NB4 (cell line): ENCODE measurements at regions not wholly inside any gene's neighbourhood (a gene's known extent, or its start where the extent isn't known, plus 50 kb on each side); places are given as distances from the start of the nearest gene placed in this dataset.

ENCODE experiments used
- DNase-seq: peaks from one replicate; pipeline ENCODE4 v3.0.0; 2010; ENCODE audit warnings: low read depth
- H3K4me3 ChIP-seq: one replicate; pipeline ENCODE4 v1.5.1; 2011; ENCODE audit warnings: mild to moderate bottlenecking, low read depth, low read length, moderate library complexity
- MYC ChIP-seq: IDR thresholded peaks from 2 replicates; pipeline ENCODE4 v1.6.1; 2011; ENCODE audit warnings: low read depth, low read length
- POLR2A ChIP-seq: IDR thresholded peaks from 2 replicates; pipeline ENCODE4 v1.6.1; 2011; ENCODE audit warnings: mild to moderate bottlenecking; ENCODE audit not compliant: insufficient read length; ENCODE audit errors: extremely low read depth
- TF ChIP-seq, protein P1 (sequence below): IDR thresholded peaks from 2 replicates; pipeline ENCODE4 v1.6.1; 2011; ENCODE audit warnings: low read depth, low read length
- TF ChIP-seq, protein P2 (sequence below): IDR thresholded peaks from one replicate; pipeline ENCODE4 v1.5.1; 2012; ENCODE audit warnings: low read depth, low read length

DNA sequence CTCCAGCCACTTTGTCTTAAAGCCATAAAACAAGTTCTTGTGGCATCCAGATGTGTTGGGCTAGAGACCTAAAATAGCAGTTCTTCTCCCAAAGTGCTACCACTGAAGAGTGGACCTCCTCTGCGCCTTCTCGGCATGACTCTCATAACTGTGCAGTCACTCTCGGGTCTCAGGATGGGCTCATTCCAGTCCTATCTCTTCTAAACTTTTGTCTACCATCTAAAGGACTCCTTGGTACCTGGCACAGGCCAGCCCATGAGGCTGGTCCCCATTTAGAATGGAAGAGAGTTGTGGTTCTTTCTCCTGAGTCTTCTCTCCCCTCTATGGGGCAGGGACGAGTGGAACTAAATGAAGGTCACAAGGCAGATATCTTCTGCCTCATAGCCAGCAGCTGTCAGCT is 272.0 kb upstream of the TMTC4 start:
- TF ChIP-seq MYC (no peak), POLR2A (no peak)
- TF ChIP-seq, protein P1, sequence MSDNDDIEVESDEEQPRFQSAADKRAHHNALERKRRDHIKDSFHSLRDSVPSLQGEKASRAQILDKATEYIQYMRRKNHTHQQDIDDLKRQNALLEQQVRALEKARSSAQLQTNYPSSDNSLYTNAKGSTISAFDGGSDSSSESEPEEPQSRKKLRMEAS: no peak
- TF ChIP-seq, protein P2, sequence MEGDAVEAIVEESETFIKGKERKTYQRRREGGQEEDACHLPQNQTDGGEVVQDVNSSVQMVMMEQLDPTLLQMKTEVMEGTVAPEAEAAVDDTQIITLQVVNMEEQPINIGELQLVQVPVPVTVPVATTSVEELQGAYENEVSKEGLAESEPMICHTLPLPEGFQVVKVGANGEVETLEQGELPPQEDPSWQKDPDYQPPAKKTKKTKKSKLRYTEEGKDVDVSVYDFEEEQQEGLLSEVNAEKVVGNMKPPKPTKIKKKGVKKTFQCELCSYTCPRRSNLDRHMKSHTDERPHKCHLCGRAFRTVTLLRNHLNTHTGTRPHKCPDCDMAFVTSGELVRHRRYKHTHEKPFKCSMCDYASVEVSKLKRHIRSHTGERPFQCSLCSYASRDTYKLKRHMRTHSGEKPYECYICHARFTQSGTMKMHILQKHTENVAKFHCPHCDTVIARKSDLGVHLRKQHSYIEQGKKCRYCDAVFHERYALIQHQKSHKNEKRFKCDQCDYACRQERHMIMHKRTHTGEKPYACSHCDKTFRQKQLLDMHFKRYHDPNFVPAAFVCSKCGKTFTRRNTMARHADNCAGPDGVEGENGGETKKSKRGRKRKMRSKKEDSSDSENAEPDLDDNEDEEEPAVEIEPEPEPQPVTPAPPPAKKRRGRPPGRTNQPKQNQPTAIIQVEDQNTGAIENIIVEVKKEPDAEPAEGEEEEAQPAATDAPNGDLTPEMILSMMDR: no peak
- DNase-seq: no peak
- no peak overlapping the region for H3K4me3 ChIP-seq

DNA sequence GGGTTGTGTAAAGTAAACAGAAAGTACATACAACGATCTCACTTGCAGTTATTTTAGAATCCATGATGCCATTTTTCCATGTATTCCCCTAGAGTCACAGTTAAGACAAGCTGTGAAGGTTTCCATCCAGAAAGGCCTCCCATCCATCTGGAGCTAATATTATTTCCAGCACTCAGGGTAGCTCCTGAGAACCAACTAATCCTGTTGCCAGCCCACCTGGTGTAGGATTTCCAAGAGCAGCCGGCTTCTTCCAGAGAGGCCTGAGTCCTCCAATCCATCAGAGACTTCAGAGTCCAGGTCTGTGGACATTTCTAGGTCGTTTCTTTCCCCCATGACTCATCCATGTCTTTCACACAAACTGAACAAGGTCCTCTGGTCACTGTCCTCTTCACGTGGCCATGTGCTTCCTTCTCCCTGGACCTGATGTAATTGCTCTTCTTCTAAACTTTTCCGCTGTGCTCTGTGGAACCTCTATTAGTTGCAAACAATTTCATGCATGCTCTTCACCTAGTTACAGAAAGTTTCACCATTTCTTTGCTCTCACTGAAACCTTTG is 270.3 kb upstream of the TMTC4 start:
- H3K4me3 ChIP-seq: no peak overlapping the region
- DNase-seq: no peak
- TF ChIP-seq POLR2A (no peak), MYC (no peak)
- TF ChIP-seq, protein P2: no peak
- TF ChIP-seq, protein P1: no peak

DNA sequence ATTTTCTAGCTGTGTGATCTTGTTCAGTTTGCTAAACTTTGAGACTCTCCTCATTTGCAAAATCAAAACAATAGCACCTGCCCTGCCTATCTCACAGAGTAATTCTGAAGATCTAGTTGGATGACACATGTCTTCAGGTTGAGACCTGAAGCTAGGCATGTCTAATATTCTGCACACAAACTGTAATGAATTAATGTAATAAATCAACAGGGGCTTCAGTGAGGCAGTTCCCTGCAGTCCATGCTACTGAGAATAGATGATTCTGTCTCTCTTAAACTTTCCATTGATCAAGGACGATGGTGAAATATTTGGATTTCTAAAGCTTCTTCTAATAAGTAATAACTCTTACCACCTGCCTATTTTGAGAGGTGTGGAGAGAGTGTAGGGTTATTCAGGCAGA is 268.1 kb upstream of the TMTC4 start:
- no peak for TF ChIP-seq MYC
- TF ChIP-seq, protein P2: no peak
- no peak for DNase-seq

DNA sequence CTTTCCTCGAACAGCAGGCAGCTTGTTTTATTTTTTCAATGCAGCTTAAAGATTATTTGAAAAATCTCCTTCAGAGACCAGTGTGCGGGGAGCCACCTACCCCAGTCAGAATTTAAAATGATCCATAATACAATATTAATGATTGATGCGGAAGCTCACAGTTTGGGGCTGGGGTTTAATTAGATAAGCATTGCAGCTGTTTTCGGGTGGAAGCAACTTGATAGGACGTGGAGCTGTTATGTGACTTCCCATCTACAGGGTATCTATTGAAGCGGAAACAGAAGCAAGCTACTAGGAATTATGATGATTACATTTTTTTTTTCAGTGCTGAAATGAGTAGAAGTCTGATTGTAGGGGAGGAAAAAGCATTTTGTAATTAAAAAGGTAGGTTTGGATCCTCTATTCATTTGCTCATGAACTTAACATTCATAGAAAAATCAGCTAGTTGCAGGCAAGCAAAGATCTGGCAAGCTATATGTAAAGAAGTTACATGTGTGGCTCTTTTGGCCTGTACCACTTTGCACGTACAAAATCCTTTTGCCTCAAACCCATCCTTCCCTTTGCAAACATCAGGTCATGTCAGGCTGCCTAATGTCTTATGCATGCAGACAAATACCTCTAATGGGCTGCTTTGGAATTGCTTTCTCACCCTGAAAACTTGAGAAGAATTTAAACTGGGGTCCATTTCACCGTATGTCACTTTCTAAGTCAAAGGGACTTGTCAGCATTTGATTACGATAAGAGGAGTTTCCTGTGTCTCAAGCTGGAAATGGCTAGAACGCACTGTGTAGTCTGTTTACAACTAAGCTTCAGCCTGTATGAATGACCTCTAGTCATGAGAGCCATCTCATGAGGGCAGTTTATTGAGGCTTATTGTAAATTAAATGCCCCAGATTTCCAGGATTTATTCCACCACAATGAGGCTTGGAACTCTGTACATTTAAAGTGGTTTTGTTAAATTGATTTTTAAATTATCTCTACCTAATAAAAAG is 267.1 kb upstream of the TMTC4 start:
- no peak overlapping the region for H3K4me3 ChIP-seq
- TF ChIP-seq POLR2A: no peak
- TF ChIP-seq, protein P1: no peak
- DNase-seq: no peak

More for the DNA sequence above, 268.1 kb upstream of the TMTC4 start:
- H3K4me3 ChIP-seq: no peak overlapping the region

DNA sequence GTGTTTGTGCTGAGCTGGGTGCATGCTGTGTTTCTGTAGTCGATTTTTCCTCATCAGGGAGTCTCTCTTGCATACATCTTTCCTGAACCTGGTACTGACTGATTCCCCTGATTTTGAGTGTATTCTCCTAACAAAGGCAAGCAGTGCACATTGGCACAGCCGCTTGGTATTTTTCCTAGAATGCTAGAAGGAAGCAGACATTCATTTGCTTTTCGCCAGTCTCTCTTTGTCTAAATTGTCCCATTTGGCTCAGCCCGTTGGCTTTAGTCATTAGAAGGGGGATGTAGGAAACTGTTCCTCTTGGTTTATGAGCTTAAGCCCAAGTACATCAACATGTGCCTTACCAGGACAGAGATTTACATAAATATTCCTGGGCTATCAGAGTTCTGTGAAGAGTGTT is 266.1 kb upstream of the TMTC4 start:
- TF ChIP-seq MYC: no peak
- TF ChIP-seq, protein P2: no peak
- TF ChIP-seq POLR2A: no peak

DNA sequence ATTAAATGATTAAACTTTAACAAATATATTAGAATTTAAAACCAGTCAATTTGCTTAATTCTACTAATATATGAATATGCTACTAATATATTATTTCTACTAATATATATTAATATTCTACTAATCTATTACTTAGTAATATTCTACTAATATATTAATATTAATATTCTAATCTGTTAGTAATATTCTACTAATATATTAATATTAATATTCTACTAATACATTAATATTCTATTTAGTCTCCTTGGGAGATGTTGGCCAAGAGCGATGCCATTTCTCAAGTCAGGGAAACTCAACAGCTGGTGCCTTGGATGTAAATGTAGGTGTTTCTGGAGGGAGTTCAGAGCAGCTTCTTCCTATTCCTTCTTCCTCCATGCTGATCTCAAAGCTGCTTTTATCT is 259.2 kb upstream of the TMTC4 start:
- TF ChIP-seq, protein P1: no peak
- TF ChIP-seq POLR2A (no peak), MYC (no peak)
- TF ChIP-seq, protein P2: no peak
- no peak overlapping the region for H3K4me3 ChIP-seq
- DNase-seq: no peak

More for the DNA sequence above, 266.1 kb upstream of the TMTC4 start:
- no peak overlapping the region for H3K4me3 ChIP-seq
- no peak for DNase-seq
